ENCODE measurements at regions not wholly inside any gene's neighbourhood (a gene's known extent, or its start where the extent isn't known, plus 50 kb on each side); places are given as distances from the start of the nearest gene placed in this dataset.
"Not testable (repeated sequence)": the region's sequence is repeated elsewhere in the genome, so short reads cannot be mapped to it uniquely, and the experiment has no call there.

GRCh38 chr6:37580176-37580955 is 80.7 kb upstream of the CCDC167 start:
- no peak for DNase-seq

- no peak for DNase-seq
Measured at GRCh38 chr6:37579444-37580067, 79.9 kb upstream of the CCDC167 start.

GRCh38 chr6:37578104-37578503 is 78.4 kb upstream of the CCDC167 start:
- DNase-seq: no peak

- no peak for DNase-seq
Measured at GRCh38 chr6:37576336-37576737, 76.6 kb upstream of the CCDC167 start.

GRCh38 chr6:37575221-37575620 is 75.5 kb upstream of the CCDC167 start:
- no peak for DNase-seq

- DNase-seq: no peak
Measured at GRCh38 chr6:37572334-37572733, 72.6 kb upstream of the CCDC167 start.

GRCh38 chr6:37570482-37571133 is 70.9 kb upstream of the CCDC167 start:
- DNase-seq: no peak

GRCh38 chr6:37569743-37570481 is 70.2 kb upstream of the CCDC167 start:
- no peak for DNase-seq

GRCh38 chr6:37569317-37569716 is 69.6 kb upstream of the CCDC167 start:
- no peak for DNase-seq

GRCh38 chr6:37566950-37567349 is 67.3 kb upstream of the CCDC167 start:
- no peak for DNase-seq

GRCh38 chr6:37566111-37566949 is 66.6 kb upstream of the CCDC167 start:
- peak; percentile 89 for DNase-seq

- peak; percentile 89 for DNase-seq
Measured at GRCh38 chr6:37565267-37566110, 65.8 kb upstream of the CCDC167 start.

- not testable (repeated sequence) for DNase-seq
Measured at GRCh38 chr6:37562926-37563288, 63.2 kb upstream of the CCDC167 start.

GRCh38 chr6:37561361-37561760 is 61.7 kb upstream of the CCDC167 start:
- no peak for DNase-seq

- no peak for DNase-seq
Measured at GRCh38 chr6:37560737-37561103, 61.0 kb upstream of the CCDC167 start.

- no peak for DNase-seq
Measured at GRCh38 chr6:37559501-37559900, 59.8 kb upstream of the CCDC167 start.

GRCh38 chr6:37559050-37559449 is 59.4 kb upstream of the CCDC167 start:
- DNase-seq: no peak

- DNase-seq: no peak
Measured at GRCh38 chr6:37558646-37559045, 59.0 kb upstream of the CCDC167 start.

- DNase-seq: no peak
Measured at GRCh38 chr6:37558168-37558567, 58.5 kb upstream of the CCDC167 start.

- DNase-seq: no peak
Measured at GRCh38 chr6:37557645-37558114, 58.0 kb upstream of the CCDC167 start.

GRCh38 chr6:37556881-37557644 is 57.4 kb upstream of the CCDC167 start:
- no peak for DNase-seq
